ENCODE measurements at regions not wholly inside any gene's neighbourhood (a gene's known extent, or its start where the extent isn't known, plus 50 kb on each side); places are given as distances from the start of the nearest gene placed in this dataset.

GRCh38 chr2:16019617-16020351 is 79.4 kb downstream of the MYCN start:
- Histone ChIP-seq H2BK15ac (ENCODE audit: low read length) (no peak overlapping the region), H3K4me2 (ENCODE audit: insufficient read depth in 1 of 2, low read depth in 2 of 2, low read length in 2 of 2) (no peak overlapping the region), H3K36me3 (ENCODE audit: control insufficient read depth in 2 of 4, insufficient read depth in 4 of 4, low read length in 3 of 4) (no peaks in the 10 kb centered on the region), H2AFZ (ENCODE audit: low read length) (no peak overlapping the region), H3K79me1 (ENCODE audit: low read depth, low read length) (no peaks in the 10 kb centered on the region; the same call in 1 of the 2 replicates), H3K4ac (replicated peaks; ENCODE audit: insufficient read length, low read depth, low read length) (no peak overlapping the region), H3K27me3 (replicated peaks in 1 of 4; ENCODE audit: control insufficient read depth in 3 of 4, extremely low read depth in 1 of 4, insufficient read depth in 3 of 4, low read length in 3 of 4) (no peaks in the 10 kb centered on the region), H3K27ac (ENCODE audit: low read depth, low read length) (no peak overlapping the region), H3K23ac (ENCODE audit: insufficient read length) (no peak overlapping the region), H2BK120ac (replicated peaks; ENCODE audit: low read depth, low read length) (no peak overlapping the region), H2BK20ac (ENCODE audit: low read length) (no peak overlapping the region; the same call in 1 of the 2 replicates), H3K23me2 (ENCODE audit: low read depth, low read length) (0 out of 2 replicates have a peak, but pooled peaks cover under 1% of the 10 kb centered on the region), H3K4me3 (ENCODE audit: extremely low read depth in 1 of 4, insufficient read depth in 2 of 4, low read depth in 3 of 4, low read length in 4 of 4) (no peak overlapping the region), H2AK5ac (ENCODE audit: low read depth, low read length) (no peak overlapping the region), H3K79me2 (ENCODE audit: control insufficient read depth in 1 of 2, insufficient read depth in 2 of 2, low read length in 2 of 2) (no peaks in the 10 kb centered on the region), H4K20me1 (replicated peaks in 1 of 2; ENCODE audit: control insufficient read depth in 1 of 2, insufficient read depth in 2 of 2, low read length in 2 of 2) (no peaks in the 10 kb centered on the region), H3K18ac (ENCODE audit: extremely low read depth, low read length) (no peak overlapping the region), H3K9me3 (ENCODE audit: insufficient read depth in 2 of 2, low read depth in 1 of 2, low read length in 1 of 2) (no peaks in the 10 kb centered on the region), H4K91ac (replicated peaks; ENCODE audit: insufficient read length, low read length) (no peak overlapping the region), H3K14ac (ENCODE audit: insufficient read length) (no peak overlapping the region), H2BK12ac (ENCODE audit: low read depth, low read length) (no peak overlapping the region), H4K8ac (ENCODE audit: extremely low read depth, insufficient read depth, low read length) (no peak overlapping the region), H3K56ac (replicated peaks; ENCODE audit: insufficient read length, low read depth, low read length) (no peak overlapping the region), H3K9ac (replicated peaks in 1 of 4; ENCODE audit: extremely low read depth in 1 of 4, low read depth in 3 of 4, low read length in 3 of 4) (no peak overlapping the region), H3K4me1 (replicated peaks in 1 of 4; ENCODE audit: control insufficient read depth in 3 of 4, insufficient read depth in 4 of 4, low read length in 3 of 4) (peaks cover 2 to 15% (median 5%) of the 10 kb centered on the region in 4 experiments; a peak in 5 of 7 replicates), H4K5ac (ENCODE audit: insufficient read length, low read depth, low read length) (no peak overlapping the region), H2BK5ac (ENCODE audit: low read depth, low read length) (no peak overlapping the region)
- WGBS, 2 experiments (ENCODE audit: extremely low coverage in 1 of 2, insufficient coverage in 1 of 2, insufficient read length in 1 of 2, insufficient replicate concordance in 2 of 2, low coverage in 1 of 2, low lambda C conversion rate in 2 of 2, missing lambda C conversion rate in 1 of 2): 96% methylated on average over 3 of the region's 4 CpGs; no CpG with 5 or more reads in 1 of the 2 experiments
- POLR2A ChIA-PET (ENCODE audit: partially characterized antibody): no interaction called here
- FAIRE-seq: no peak
- DNase-seq (ENCODE audit: low read depth in 1 of 2, low spot score in 2 of 2): no peak
- CTCF ChIA-PET (ENCODE audit: partially characterized antibody): interaction anchor here (0.8 to 15.6 kb wide), 2 partner anchors 14 to 61 kb away, joined by 4 to 120 read pairs; no protein-coding TSS in a partner anchor
- TF ChIP-seq, protein P1, sequence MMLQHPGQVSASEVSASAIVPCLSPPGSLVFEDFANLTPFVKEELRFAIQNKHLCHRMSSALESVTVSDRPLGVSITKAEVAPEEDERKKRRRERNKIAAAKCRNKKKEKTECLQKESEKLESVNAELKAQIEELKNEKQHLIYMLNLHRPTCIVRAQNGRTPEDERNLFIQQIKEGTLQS (IDR thresholded peaks at IDR 0.05; ENCODE audit: insufficient read depth, low read depth, low read length): no peak
- TF ChIP-seq JUN (IDR thresholded peaks at IDR 0.05; ENCODE audit: low read depth, low read length) (no peak), GABPA (IDR thresholded peaks at IDR 0.05; ENCODE audit: borderline replicate concordance, insufficient read depth, low read length) (no peak), EZH2 (IDR thresholded peaks at IDR 0.05; ENCODE audit: low read depth, low read length, severe bottlenecking) (no peak), CEBPB (IDR thresholded peaks at IDR 0.05; ENCODE audit: low read depth, low read length) (no peak), RFX5 (IDR thresholded peaks at IDR 0.05; ENCODE audit: borderline replicate concordance, low read depth, low read length) (no peak), HDAC2 (IDR thresholded peaks at IDR 0.05; ENCODE audit: borderline replicate concordance in 1 of 2, low read depth in 2 of 2, low read length in 2 of 2) (no peak), EGR1 (IDR thresholded peaks at IDR 0.05; ENCODE audit: borderline replicate concordance, low read depth, low read length) (no peak), KDM4A (IDR thresholded peaks at IDR 0.05; ENCODE audit: low read depth, low read length, severe bottlenecking) (no peak), USF2 (IDR thresholded peaks at IDR 0.05; ENCODE audit: low read length) (no peak)

Measured in H1 (cell line).